Glomerular endothelial cell (primary cell): ENCODE measurements at regions not wholly inside any gene's neighbourhood (a gene's known extent, or its start where the extent isn't known, plus 50 kb on each side); places are given as distances from the start of the nearest gene placed in this dataset.
"Not testable (repeated sequence)": the region's sequence is repeated elsewhere in the genome, so short reads cannot be mapped to it uniquely, and the experiment has no call there.

Experiments
- DNase-seq: peaks from one replicate; pipeline ENCODE4 v3.0.0-alpha.2; 2011; ENCODE audit warnings: low read depth, low spot score; ENCODE audit errors: extremely low read depth

DNA sequence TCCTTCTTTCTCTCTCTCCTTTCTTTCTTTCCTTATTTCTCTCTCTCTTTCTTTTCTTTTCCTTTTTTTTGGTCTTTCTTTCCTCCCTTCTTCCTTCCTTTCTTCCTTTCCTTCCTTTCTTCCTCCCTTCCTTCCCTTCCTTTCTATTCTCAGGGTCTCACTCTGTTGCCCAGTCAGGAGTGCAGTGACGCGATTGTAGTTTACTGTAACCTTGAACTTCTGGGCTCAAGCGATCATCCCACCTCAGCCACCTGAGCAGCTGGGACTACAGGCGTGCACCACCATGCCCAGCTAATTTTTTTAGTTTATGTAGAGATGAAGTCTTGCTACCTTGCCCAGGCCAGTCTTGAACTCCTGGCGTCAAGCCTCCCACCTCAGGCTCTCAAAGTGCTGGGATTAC, 83.8 kb upstream of the PPM1B start:
- no peak for DNase-seq

- DNase-seq = no peak
Measured at GRCh38 chr2:44086629-44087028, 82.0 kb upstream of the PPM1B start.

GRCh38 chr2:44087036-44087713, 81.5 kb upstream of the PPM1B start:
- peak; percentile 33 for DNase-seq

- no peak for DNase-seq
Measured at GRCh38 chr2:44087714-44088092, 81.0 kb upstream of the PPM1B start.

GRCh38 chr2:44092519-44092918, 76.2 kb upstream of the PPM1B start:
- not testable (repeated sequence) for DNase-seq

GRCh38 chr2:44093970-44094369, 74.7 kb upstream of the PPM1B start:
- DNase-seq = no peak

- DNase-seq = no peak
Measured at GRCh38 chr2:44097322-44097907, 71.3 kb upstream of the PPM1B start.

GRCh38 chr2:44098050-44098449, 70.6 kb upstream of the PPM1B start:
- DNase-seq = no peak

DNA sequence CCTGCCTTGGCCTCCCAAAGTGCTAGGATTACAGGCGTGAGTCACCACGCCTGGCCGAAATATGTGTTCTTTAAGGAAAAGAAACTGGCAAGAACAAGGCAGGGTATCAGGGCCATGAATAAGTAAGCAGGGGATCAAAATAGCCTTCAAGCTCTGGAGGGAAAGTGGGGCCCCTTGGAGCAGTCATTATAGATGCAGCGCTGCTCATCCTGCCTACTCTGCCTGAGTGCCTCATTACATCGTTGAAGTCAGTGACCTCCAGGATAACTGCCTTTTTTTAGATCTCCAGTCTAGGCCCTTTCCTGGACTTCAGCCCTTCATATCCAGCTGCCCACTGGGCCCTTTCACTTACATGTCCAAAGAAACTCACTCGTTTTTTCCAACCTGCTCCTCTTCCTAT, 69.8 kb upstream of the PPM1B start:
- DNase-seq = no peak

- peak; percentile 25 for DNase-seq
Measured at GRCh38 chr2:44100351-44100750, 68.3 kb upstream of the PPM1B start.

GRCh38 chr2:44101246-44101645, 67.4 kb upstream of the PPM1B start:
- DNase-seq = no peak

DNA sequence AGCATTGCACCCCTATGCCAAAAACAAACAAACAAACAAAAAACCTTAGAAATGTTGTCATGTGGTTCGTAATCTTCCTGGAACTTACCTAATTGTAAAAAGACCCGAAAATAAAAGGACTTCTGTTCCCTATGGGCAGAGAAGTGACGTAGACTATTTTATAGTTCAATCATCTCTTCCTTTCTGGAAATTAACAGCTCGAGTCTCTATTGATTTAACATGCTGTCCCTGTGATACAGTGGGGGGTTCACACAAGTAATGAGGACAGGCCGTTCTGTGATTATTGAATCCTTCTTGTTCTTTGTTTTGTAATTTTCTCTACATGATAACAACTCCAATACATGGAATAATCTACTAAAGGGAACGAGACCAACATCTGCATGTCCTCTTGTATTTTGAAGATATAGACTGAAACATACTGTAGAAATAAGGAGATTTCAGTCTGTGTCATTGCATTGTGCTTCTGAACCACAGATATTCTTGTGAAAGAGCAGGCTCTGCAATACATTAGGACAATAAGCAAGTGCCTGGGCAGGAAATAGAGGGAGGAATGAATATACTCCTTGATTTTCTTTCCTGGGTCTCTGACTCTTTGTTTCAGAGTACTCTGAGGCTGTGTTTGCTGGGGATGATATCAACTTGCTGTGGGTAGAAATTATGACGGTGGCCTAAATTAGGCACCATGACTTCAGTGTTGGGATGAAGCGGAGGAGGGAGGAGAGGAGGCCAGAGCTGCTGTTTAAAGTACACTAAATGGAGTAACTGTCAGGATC, 65.7 kb upstream of the PPM1B start:
- DNase-seq = no peak

DNA sequence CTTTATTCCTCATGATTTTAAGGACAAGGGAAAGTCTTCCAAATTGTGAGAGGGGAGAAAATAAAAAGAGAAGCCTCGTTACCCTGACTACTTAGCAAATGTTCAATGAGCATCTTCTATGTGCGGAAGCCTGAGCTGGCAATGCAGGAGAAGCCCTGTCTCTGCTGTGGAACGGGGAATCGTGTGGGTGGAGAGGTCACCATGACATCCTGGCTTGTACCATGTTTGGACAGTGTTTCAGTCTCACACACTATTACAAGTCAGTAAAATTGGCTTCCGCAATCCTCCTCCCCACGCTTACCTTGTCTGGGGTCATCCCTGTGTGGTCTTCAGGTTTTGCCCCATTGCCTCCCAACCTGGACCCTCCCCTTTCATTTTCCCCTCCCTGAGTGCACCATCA, 65.0 kb upstream of the PPM1B start:
- DNase-seq = no peak

DNA sequence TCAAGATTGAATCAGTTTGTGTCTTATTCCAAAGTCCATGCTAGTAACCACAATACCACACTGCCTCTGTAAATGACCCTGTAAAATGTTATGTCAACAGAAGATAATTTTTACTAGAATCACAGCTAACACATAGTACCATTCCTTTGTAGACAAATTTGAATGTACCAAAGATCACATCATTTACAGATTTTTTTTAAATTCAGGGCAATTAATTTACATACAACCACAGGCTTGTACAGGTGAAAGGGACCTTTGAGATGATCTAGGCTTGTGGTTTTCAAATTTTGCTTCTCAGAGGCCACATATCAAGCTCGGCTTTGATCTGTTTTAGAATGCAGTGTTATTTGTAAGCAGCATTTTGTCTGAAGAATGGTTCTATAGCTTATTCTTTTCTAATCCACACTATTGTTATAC, 63.8 kb upstream of the PPM1B start:
- DNase-seq = no peak

DNA sequence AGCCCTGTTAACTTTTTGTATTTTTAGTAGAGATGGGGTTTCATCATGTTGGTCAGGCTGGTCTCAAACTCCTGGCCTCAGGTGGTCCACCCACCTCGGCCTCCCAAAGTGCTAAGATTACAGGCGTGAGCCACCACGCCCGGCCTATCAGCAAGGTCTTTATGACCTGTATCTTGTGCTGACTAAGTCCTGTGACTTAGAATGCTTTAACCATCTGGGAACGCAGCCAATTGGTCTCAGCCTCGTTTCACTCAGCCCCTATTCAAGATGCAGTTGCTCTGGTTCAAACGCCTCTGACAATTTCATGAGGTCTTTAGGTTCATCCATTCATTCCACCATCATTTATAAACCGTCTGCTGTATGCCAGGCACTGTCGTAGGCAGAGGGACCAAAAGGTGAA, 62.2 kb upstream of the PPM1B start:
- not testable (repeated sequence) for DNase-seq

DNA sequence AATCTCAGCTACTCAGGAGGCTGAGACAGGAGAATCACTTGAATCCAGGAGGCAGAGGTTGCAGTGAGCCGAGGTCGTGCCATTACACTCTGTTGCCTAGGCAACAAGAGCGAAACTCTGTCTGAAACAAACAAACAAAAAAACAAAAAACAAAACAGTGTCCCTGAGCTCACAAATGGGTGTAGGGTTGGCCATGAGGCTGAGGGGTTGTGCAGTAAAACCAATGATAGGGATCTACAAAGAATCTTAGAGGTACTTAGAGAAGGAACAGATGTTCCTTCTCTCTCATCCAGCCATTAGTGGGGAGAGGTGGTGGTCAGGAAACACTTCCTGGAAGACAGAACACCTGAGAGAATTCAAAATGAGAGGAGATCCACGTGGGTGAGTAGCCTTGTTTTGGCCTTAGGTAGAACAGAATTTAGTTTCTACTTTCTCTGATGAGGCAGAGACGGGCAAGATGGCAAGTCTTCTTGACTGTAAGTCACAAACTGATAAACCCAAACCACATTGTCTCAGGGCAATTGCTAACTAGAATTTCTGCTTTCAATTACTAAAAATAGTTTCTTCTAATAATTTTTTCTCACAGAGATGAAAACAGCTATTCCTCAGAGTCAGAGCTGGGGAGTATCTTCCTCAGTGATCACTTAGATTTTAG, 61.5 kb upstream of the PPM1B start:
- no peak for DNase-seq

- DNase-seq = no peak
Measured at GRCh38 chr2:44107974-44108373, 60.7 kb upstream of the PPM1B start.

GRCh38 chr2:44109166-44109565, 59.5 kb upstream of the PPM1B start:
- no peak for DNase-seq

DNA sequence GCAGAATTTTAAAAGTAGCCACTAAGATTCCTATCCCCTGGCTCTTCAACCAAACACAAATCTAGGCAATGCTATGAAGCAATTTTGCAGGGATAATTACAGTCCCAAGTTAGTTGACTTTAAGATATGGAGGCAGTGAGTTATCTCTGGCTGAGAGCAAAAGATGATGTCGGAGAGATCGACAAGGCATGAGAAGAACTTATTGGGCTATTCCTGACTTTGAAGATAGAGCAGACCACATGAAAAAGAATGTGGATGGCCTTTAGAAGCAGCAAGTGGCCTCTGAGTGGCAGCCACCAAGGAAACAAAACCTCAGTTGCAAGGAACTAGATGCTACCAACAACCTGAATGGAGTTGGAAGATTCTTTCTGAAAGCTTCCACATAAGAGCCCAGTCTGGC, 58.2 kb upstream of the PPM1B start:
- no peak for DNase-seq

DNA sequence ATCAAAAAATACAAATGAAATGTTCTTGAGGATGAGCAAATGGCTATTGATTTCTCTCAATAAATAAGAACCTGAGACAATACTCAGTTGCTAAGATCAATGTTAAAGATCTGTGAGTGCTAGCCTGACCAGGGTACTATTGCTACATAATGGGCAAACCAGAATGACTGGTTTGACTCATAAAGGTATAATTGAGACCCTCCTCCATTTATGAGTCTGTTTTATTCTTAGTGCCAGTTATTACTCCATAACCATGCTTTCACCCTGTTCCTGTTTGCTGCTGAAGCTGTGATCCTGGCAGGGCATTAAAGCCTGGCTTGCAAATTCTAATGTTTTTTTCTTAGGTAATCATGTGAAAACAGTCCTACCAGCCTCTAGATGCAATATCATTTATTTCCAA, 56.6 kb upstream of the PPM1B start:
- DNase-seq = no peak

GRCh38 chr2:44116319-44116718, 52.4 kb upstream of the PPM1B start:
- no peak for DNase-seq

- DNase-seq = no peak
Measured at GRCh38 chr2:44118257-44118656, 50.4 kb upstream of the PPM1B start.
